HL-60 (cell line): ENCODE measurements at regions not wholly inside any gene's neighbourhood (a gene's known extent, or its start where the extent isn't known, plus 50 kb on each side); places are given as distances from the start of the nearest gene placed in this dataset.

ENCODE experiments used
- POLR2AphosphoS5 ChIP-seq: IDR thresholded peaks from 2 replicates; pipeline ENCODE4 v1.6.1; 2012; ENCODE audit warnings: low read depth
- REST ChIP-seq: IDR thresholded peaks from 2 replicates; pipeline ENCODE4 v1.6.1; 2012; ENCODE audit warnings: low read depth; ENCODE audit not compliant: insufficient replicate concordance
- TF ChIP-seq, protein P1 (sequence below): IDR thresholded peaks from one replicate; pipeline ENCODE4 v1.5.1; 2011; ENCODE audit warnings: low read length, control low read depth, inconsistent platforms; ENCODE audit not compliant: insufficient read depth

DNA sequence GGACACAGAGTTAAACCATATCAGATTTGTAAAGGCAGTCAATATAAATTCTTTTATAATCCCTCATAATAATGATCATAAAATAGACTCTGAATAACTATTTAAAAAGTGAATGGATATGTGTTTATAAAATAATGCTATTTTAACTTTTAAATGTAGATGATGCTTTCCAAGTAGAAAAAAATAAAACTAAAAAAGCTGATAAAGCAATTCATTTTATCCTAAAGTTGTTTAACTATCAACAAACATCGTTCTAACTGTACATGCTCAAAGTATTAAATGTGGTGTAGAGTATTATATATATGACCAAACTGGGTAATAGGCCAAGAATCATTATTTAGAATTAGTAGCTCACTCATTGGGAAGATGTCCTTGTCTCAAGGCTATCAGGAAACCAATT lies 248.3 kb upstream of the CLEC14A start:
- TF ChIP-seq, protein P1, sequence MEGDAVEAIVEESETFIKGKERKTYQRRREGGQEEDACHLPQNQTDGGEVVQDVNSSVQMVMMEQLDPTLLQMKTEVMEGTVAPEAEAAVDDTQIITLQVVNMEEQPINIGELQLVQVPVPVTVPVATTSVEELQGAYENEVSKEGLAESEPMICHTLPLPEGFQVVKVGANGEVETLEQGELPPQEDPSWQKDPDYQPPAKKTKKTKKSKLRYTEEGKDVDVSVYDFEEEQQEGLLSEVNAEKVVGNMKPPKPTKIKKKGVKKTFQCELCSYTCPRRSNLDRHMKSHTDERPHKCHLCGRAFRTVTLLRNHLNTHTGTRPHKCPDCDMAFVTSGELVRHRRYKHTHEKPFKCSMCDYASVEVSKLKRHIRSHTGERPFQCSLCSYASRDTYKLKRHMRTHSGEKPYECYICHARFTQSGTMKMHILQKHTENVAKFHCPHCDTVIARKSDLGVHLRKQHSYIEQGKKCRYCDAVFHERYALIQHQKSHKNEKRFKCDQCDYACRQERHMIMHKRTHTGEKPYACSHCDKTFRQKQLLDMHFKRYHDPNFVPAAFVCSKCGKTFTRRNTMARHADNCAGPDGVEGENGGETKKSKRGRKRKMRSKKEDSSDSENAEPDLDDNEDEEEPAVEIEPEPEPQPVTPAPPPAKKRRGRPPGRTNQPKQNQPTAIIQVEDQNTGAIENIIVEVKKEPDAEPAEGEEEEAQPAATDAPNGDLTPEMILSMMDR: no peak
- no peak for TF ChIP-seq POLR2AphosphoS5
- TF ChIP-seq REST: no peak
